ENCODE measurements at regions not wholly inside any gene's neighbourhood (a gene's known extent, or its start where the extent isn't known, plus 50 kb on each side); places are given as distances from the start of the nearest gene placed in this dataset.

- Histone ChIP-seq H3K27ac (no peak overlapping the region), H3K9me3 (peaks cover 0 to under 1% (median 0%) of the 10 kb centered on the region in 3 donors), H3K4me3 (no peak overlapping the region), H3K27me3 (peaks cover 0 to 51% (median 0%) of the 10 kb centered on the region in 4 donors), H3K36me3 (no peaks in the 10 kb centered on the region), H3K4me1 (no peaks in the 10 kb centered on the region)
- TF ChIP-seq POLR2A (IDR thresholded peaks at IDR 0.05), result no peak
- TF ChIP-seq, protein P1, sequence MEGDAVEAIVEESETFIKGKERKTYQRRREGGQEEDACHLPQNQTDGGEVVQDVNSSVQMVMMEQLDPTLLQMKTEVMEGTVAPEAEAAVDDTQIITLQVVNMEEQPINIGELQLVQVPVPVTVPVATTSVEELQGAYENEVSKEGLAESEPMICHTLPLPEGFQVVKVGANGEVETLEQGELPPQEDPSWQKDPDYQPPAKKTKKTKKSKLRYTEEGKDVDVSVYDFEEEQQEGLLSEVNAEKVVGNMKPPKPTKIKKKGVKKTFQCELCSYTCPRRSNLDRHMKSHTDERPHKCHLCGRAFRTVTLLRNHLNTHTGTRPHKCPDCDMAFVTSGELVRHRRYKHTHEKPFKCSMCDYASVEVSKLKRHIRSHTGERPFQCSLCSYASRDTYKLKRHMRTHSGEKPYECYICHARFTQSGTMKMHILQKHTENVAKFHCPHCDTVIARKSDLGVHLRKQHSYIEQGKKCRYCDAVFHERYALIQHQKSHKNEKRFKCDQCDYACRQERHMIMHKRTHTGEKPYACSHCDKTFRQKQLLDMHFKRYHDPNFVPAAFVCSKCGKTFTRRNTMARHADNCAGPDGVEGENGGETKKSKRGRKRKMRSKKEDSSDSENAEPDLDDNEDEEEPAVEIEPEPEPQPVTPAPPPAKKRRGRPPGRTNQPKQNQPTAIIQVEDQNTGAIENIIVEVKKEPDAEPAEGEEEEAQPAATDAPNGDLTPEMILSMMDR (IDR thresholded peaks at IDR 0.05), result no peak
- intact Hi-C loops (cut with DNase I), result no loop called here
- no peak for DNase-seq
- 73% methylated on average over 20 of the region's 30 CpGs; no CpG with 5 or more reads in 1 of the 2 donors for WGBS, 2 donors
These were observed 54.4 kb downstream of the MRPL36 start for GRCh38 chr5:1745123-1745795.

DNA sequence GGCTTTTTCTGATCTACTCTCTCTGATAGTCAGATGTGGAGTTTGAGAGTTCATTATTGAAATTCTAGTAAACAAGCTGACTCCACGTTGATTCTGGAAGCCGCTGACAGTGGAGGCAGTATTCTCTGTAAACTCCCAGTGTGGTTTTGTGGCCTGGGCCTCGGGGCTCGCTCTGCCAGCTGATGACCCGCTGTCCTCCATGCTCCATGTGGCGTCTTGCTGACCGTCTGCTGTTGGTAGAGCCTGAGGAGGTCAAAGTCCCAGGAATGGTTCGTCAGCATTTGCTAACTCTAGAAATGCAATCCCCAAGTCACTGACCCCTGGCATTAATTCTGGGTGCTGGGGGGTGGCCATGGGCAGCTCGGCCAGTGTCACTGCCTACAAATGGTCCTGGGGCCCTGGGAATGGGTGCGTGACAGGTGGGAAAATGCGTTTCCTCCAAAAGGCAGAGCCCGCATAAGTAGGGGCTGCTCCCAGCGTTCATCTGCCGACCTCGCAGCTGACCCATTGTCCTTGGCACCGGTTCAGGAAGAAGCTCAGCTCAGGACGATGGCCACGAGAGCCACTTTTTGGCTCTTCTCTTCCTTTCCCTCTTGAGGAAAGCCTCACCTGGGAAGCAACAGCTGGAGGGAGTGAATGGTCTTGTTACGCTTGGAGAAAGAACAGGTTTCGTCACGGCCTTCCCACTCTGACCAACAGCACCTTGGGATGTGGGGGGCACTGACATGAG, 55.1 kb downstream of the MRPL36 start:
- no peaks in the 10 kb centered on the region for H3K4me1 ChIP-seq
- H3K27ac ChIP-seq, result no peak overlapping the region
- H3K27me3 ChIP-seq, result peaks cover 0 to 51% (median 0%) of the 10 kb centered on the region in 4 donors
- WGBS, 2 donors, result 82 to 90% methylated on average over 2 to 18 of the region's 21 CpGs
- H3K4me3 ChIP-seq, result no peak overlapping the region
- no peak for DNase-seq
- TF ChIP-seq POLR2A (IDR thresholded peaks at IDR 0.05), result no peak
- TF ChIP-seq, protein P1 (IDR thresholded peaks at IDR 0.05), result no peak
- intact Hi-C loops (cut with DNase I), result no loop called here
- no peaks in the 10 kb centered on the region for H3K36me3 ChIP-seq
- H3K9me3 ChIP-seq, result peaks cover 0 to 6% (median 0%) of the 10 kb centered on the region in 3 donors

DNA sequence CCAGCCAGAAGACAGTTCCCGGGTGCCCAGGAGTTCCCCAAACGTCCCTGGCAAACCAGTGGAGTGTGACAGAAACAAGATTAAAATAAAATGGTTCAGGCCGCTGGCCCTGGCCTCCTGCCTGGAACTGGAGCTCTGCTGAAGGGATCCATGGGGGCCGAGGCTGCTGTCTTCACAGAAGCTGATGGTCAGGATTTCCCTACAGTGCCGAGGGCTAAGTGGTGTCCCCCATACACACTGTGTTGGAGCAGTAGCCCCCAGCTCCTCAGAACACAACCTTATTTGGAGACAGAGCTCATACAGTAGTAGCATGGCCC, 55.9 kb downstream of the MRPL36 start:
- no peak overlapping the region for H3K4me3 ChIP-seq
- H3K9me3 ChIP-seq, result peaks cover 0 to 6% (median 0%) of the 10 kb centered on the region in 3 donors
- H3K27me3 ChIP-seq, result peaks cover 0 to 43% (median 0%) of the 10 kb centered on the region in 4 donors
- TF ChIP-seq, protein P1 (IDR thresholded peaks at IDR 0.05), result no peak
- no peak for TF ChIP-seq POLR2A (IDR thresholded peaks at IDR 0.05)
- H3K4me1 ChIP-seq, result no peaks in the 10 kb centered on the region
- no peak for DNase-seq
- no peak overlapping the region for H3K27ac ChIP-seq
- intact Hi-C loops (cut with DNase I), result no loop called here
- WGBS, 2 donors, result 17 to 20% methylated on average over 1 to 2 of the region's 5 CpGs
- H3K36me3 ChIP-seq, result no peaks in the 10 kb centered on the region

DNA sequence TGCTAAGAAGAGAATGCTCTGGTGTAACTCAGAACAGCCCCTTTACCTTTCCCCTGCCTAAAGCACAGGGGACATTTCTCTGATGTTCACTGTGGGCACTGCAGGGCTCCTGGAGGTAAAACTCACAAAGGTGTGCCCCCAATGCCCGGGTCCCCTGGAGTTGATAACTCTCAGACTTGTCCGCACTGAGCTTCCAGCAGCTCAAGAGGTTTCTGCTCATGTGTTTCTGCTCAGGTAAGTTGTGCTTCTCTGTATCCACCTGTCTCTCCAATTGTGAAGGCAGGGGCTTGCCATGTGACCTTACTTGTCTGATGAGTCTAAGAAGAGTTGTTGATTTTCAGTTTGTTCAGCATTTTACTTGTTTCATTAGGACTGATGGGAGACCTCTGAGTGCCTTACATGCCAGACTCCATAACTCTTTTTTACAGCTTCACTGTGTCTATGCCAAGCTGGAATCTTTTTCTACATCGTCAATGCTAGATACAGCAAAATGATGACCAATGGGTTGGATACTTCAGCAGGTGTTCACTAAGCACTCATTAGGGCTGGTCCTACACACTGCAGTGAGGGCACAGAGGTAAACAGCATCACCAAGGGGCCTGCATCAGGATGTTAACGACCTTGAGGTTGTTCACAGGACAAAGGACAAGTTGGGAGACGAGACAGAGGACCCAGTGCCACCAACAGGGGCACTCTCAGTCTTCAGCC, 56.4 kb downstream of the MRPL36 start:
- H3K4me3 ChIP-seq, result no peak overlapping the region
- H3K27ac ChIP-seq, result no peak overlapping the region
- TF ChIP-seq POLR2A (IDR thresholded peaks at IDR 0.05), result no peak
- TF ChIP-seq, protein P1 (IDR thresholded peaks at IDR 0.05), result no peak
- 57 to 64% methylated on average over 5 of the region's 5 CpGs for WGBS, 2 donors
- no peak for DNase-seq
- intact Hi-C loops (cut with DNase I), result no loop called here
- H3K4me1 ChIP-seq, result no peaks in the 10 kb centered on the region
- no peaks in the 10 kb centered on the region for H3K36me3 ChIP-seq
- H3K27me3 ChIP-seq, result peaks cover 0 to 43% (median 0%) of the 10 kb centered on the region in 4 donors
- H3K9me3 ChIP-seq, result peaks cover 0 to 6% (median 0%) of the 10 kb centered on the region in 3 donors

All from esophagus squamous epithelium (tissue), 5 donors.